Activated naive CD4-positive, alpha-beta T cell treated with anti-CD3 and anti-CD28 coated beads for 36 hours (primary cell): ENCODE measurements at regions not wholly inside any gene's neighbourhood (a gene's known extent, or its start where the extent isn't known, plus 50 kb on each side); places are given as distances from the start of the nearest gene placed in this dataset.

ENCODE experiments used
- CTCF ChIA-PET: fragments of 350-600 bp; sonication (Branson Sonifier 250); formaldehyde crosslinking; loops from one replicate; lab custom pipeline; 2021; ENCODE audit warnings: antibody characterized with exemption; lab: Charles Lee
- DNase-seq: peaks from one replicate; pipeline ENCODE4 v3.0.0-alpha.2; 2020
- H3K27ac Mint-ChIP-seq: one replicate; pipeline ENCODE4 v1.8.0; 2021; ENCODE audit warnings: mild to moderate bottlenecking, mixed read lengths
- H3K27me3 Mint-ChIP-seq: one replicate; pipeline ENCODE4 v1.8.0; 2021; ENCODE audit warnings: low read depth, mixed read lengths
- H3K36me3 Mint-ChIP-seq: one replicate; pipeline ENCODE4 v1.8.0; 2021; ENCODE audit warnings: low read depth, mixed read lengths
- H3K4me1 Mint-ChIP-seq: one replicate; pipeline ENCODE4 v1.8.0; 2021; ENCODE audit warnings: low read depth, mixed read lengths
- H3K4me3 Mint-ChIP-seq: one replicate; pipeline ENCODE4 v1.8.0; 2021; ENCODE audit warnings: mild to moderate bottlenecking, moderate library complexity, mixed read lengths
- H3K9me3 Mint-ChIP-seq: one replicate; pipeline ENCODE4 v1.8.0; 2021; ENCODE audit warnings: mixed read lengths
- intact Hi-C: fragments of 100-400 bp; cut with micrococcal nuclease; formaldehyde crosslinking; loops from one replicate; pipeline ENCODE4 v1.15.1; 2023

- H3K27ac Mint-ChIP-seq: no peak overlapping the region
- no peak for DNase-seq
- CTCF ChIA-PET: interaction anchor here (1.5 kb wide), 1 partner anchor 9 kb away, joined by 5 read pairs; no protein-coding TSS in a partner anchor
- H3K27me3 Mint-ChIP-seq: no peaks in the 10 kb centered on the region
- H3K4me1 Mint-ChIP-seq: peaks cover under 1% of the 10 kb centered on the region
- no peak overlapping the region for H3K4me3 Mint-ChIP-seq
- H3K36me3 Mint-ChIP-seq: no peaks in the 10 kb centered on the region
- H3K9me3 Mint-ChIP-seq: no peaks in the 10 kb centered on the region
- intact Hi-C loops: no loop called here
Observed at GRCh38 chr2:147091448-147091847, 753.4 kb upstream of the ACVR2A start.

DNA sequence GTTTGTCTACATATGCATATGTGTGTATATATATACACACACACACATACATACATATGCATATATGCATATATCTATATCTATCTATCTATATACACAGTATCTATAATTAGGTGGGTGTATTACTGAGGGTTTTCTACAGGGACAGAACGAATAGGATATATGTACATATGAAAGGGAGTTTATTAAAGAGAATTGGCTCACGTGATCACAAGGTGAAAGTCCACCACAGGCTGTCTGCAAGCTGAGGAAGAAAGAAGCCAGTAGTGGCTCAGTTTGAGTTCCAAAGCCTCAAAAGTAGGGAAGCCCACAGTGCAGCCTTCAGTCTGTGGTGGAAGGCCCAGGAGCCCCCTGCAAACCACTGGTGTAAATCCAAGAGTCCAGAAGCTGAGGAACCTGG is 756.0 kb upstream of the ACVR2A start:
- peaks cover 3% of the 10 kb centered on the region for H3K27me3 Mint-ChIP-seq
- no peak overlapping the region for H3K4me3 Mint-ChIP-seq
- intact Hi-C loops: loop anchor here (10.0 kb wide), 2 partner anchors 436 to 546 kb away; no protein-coding TSS in a partner anchor
- H3K36me3 Mint-ChIP-seq: no peaks in the 10 kb centered on the region
- CTCF ChIA-PET: interaction anchor here (0.6 kb wide), 1 partner anchor 461 kb away, joined by 3 read pairs; no protein-coding TSS in a partner anchor
- H3K4me1 Mint-ChIP-seq: no peaks in the 10 kb centered on the region
- no peak overlapping the region for H3K27ac Mint-ChIP-seq
- no peaks in the 10 kb centered on the region for H3K9me3 Mint-ChIP-seq
- no peak for DNase-seq

DNA sequence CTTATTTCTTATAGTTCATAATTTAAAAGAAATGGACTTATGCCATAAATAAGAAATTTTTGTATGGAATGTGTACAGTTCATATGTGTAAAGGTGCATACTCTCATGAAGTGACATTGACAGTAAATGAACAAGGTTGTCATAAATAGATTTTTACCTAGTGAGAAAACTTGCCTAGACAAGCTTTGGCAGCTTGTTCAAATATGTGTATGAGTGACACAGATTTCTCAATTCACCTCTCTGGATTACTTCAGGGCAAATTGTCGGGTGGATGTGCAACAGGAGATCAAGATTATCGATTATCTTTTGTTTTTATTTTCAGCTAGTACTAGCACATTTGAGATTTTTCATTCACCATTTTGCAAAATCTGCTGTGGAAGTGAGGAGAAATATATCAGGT is 758.1 kb upstream of the ACVR2A start:
- Mint-ChIP-seq H3K4me1 (peaks cover 3% of the 10 kb centered on the region), H3K4me3 (no peak overlapping the region), H3K27me3 (peaks cover 3% of the 10 kb centered on the region), H3K27ac (no peak overlapping the region), H3K36me3 (no peaks in the 10 kb centered on the region), H3K9me3 (no peaks in the 10 kb centered on the region)
- no peak for DNase-seq
- CTCF ChIA-PET: interaction anchor here (0.9 kb wide), 1 partner anchor 245 kb away, joined by 3 read pairs; no protein-coding TSS in a partner anchor
- intact Hi-C loops: loop anchor here (10.0 kb wide), 2 partner anchors 438 to 548 kb away; no protein-coding TSS in a partner anchor

GRCh38 chr2:147083664-147084063 is 761.2 kb upstream of the ACVR2A start:
- CTCF ChIA-PET: interaction anchor here (0.7 to 2.5 kb wide), 6 partner anchors 8 to 829 kb away, joined by 3 to 9 read pairs (median 5); no protein-coding TSS in a partner anchor
- no peak overlapping the region for H3K27ac Mint-ChIP-seq

GRCh38 chr2:147082850-147083522 is 761.8 kb upstream of the ACVR2A start:
- no peaks in the 10 kb centered on the region for H3K36me3 Mint-ChIP-seq
- H3K4me1 Mint-ChIP-seq: peaks cover 3% of the 10 kb centered on the region
- intact Hi-C loops: loop anchor here (1.0 to 10.0 kb wide), 6 partner anchors 38 to 828 kb away; no protein-coding TSS in a partner anchor
- no peak overlapping the region for H3K4me3 Mint-ChIP-seq
- DNase-seq: peak; percentile 74
- peaks cover 9% of the 10 kb centered on the region for H3K27me3 Mint-ChIP-seq
- H3K9me3 Mint-ChIP-seq: no peaks in the 10 kb centered on the region
- CTCF ChIA-PET: interaction anchor here (0.7 to 2.5 kb wide), 18 partner anchors 9 to 829 kb away, joined by 3 to 19 read pairs (median 3); no protein-coding TSS in a partner anchor
- H3K27ac Mint-ChIP-seq: no peak overlapping the region

More at GRCh38 chr2:147083664-147084063, 761.2 kb upstream of the ACVR2A start:
- H3K4me3 Mint-ChIP-seq: no peak overlapping the region
- no peaks in the 10 kb centered on the region for H3K9me3 Mint-ChIP-seq
- H3K4me1 Mint-ChIP-seq: peaks cover 3% of the 10 kb centered on the region
- intact Hi-C loops: loop anchor here (1.0 to 10.0 kb wide), 6 partner anchors 39 to 828 kb away; no protein-coding TSS in a partner anchor
- no peak for DNase-seq
- peaks cover 6% of the 10 kb centered on the region for H3K27me3 Mint-ChIP-seq
- H3K36me3 Mint-ChIP-seq: no peaks in the 10 kb centered on the region

DNA sequence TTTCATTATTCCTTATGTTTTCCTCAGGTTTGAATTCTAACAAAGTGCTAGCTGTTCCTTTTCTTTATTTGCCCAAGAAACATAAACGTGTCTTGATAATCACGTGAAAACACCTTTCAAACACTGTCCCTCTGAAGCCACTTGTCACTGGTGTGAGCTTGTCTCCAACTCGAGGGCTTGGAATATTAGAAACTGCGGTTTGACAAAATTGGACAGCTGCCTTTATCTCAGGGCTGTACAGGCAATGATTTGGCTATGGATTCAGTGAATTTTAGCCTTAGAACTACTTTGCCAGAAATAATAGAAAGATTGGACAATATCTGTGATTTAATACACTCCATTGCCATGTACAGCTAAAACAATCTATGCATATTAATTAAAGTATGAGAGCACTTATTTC is 763.0 kb upstream of the ACVR2A start:
- CTCF ChIA-PET: interaction anchor here (0.5 to 2.5 kb wide), 11 partner anchors 9 to 830 kb away, joined by 3 to 19 read pairs (median 3); no protein-coding TSS in a partner anchor
- intact Hi-C loops: loop anchor here (2.0 to 10.0 kb wide), 4 partner anchors 37 to 553 kb away; no protein-coding TSS in a partner anchor

GRCh38 chr2:147076634-147077033 is 768.2 kb upstream of the ACVR2A start:
- CTCF ChIA-PET: no interaction called here

More for the DNA sequence above, 763.0 kb upstream of the ACVR2A start:
- Mint-ChIP-seq H3K4me3 (no peak overlapping the region), H3K9me3 (no peaks in the 10 kb centered on the region), H3K27me3 (peaks cover 12% of the 10 kb centered on the region), H3K36me3 (no peaks in the 10 kb centered on the region), H3K27ac (no peak overlapping the region), H3K4me1 (peaks cover 3% of the 10 kb centered on the region)
- no peak for DNase-seq

DNA sequence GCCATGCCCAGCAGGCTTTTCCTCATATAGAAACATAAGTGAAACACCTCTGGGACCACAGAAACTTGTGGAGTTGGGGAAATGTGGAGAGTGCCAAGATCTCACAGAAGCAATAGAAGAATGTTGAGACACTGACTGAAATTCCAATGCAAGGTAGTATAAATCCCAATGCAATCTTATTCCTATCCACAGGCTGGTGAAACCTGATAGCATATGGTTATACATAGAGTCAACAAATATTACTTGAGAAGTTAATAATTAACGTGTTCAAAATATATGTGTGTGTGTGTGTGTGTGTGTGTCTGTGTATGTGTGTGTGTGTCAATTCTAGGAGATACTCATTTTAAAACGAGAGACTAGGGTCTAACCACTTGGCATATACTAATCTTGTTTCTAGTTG is 776.8 kb upstream of the ACVR2A start:
- no peak overlapping the region for H3K27ac Mint-ChIP-seq

More at GRCh38 chr2:147076634-147077033, 768.2 kb upstream of the ACVR2A start:
- Mint-ChIP-seq H3K4me3 (no peak overlapping the region), H3K27me3 (peaks cover 14% of the 10 kb centered on the region), H3K36me3 (no peaks in the 10 kb centered on the region), H3K4me1 (no peaks in the 10 kb centered on the region), H3K27ac (no peak overlapping the region), H3K9me3 (no peaks in the 10 kb centered on the region)
- intact Hi-C loops: no loop called here
- no peak for DNase-seq

DNA sequence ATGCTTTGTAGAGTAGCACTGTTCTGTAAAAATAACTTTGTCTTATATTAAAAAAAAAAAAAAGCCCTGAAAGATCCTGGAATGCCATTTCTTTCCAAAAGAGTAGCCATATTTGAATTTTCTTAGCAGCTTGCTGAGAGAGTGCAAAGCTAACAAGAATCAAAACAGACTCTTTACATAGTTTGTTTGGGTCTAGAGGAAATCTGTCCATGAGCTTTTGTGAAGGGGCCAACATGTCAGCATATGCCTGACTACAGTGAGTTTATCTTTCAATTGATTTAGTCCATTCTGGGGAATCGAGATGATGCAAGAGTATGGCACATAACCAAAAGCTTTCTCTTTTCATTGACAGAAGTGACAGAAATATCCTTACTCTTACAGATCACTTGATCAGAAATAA is 777.7 kb upstream of the ACVR2A start:
- peaks cover 5% of the 10 kb centered on the region for H3K9me3 Mint-ChIP-seq
- CTCF ChIA-PET: no interaction called here
- H3K36me3 Mint-ChIP-seq: no peaks in the 10 kb centered on the region
- H3K4me3 Mint-ChIP-seq: no peak overlapping the region
- DNase-seq: no peak
- H3K27me3 Mint-ChIP-seq: peaks cover 17% of the 10 kb centered on the region
- no peak overlapping the region for H3K27ac Mint-ChIP-seq
- intact Hi-C loops: no loop called here
- H3K4me1 Mint-ChIP-seq: peaks cover 5% of the 10 kb centered on the region

More for the DNA sequence above, 776.8 kb upstream of the ACVR2A start:
- H3K4me1 Mint-ChIP-seq: peaks cover 5% of the 10 kb centered on the region
- H3K27me3 Mint-ChIP-seq: peaks cover 16% of the 10 kb centered on the region
- H3K9me3 Mint-ChIP-seq: peaks cover 5% of the 10 kb centered on the region
- H3K4me3 Mint-ChIP-seq: no peak overlapping the region
- no peak for DNase-seq
- CTCF ChIA-PET: no interaction called here
- intact Hi-C loops: no loop called here
- H3K36me3 Mint-ChIP-seq: no peaks in the 10 kb centered on the region

DNA sequence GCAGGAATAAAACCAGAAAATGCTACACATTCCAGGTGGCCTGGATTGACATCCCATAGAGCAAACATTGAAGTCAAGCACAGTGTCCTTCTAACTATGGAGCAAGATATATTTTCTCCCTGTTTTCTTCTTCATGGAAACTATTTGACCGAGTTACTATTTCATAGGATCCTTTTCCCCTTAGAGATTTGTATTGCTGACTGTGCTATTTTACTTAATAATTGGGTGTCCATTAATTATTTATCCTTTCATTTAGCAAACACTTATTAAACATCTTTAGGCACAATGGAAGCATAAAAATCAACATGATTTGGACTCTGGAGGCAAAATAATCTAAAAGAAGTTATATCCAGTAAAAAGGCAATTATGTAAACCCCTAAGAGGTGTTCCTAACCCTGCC is 782.8 kb upstream of the ACVR2A start:
- CTCF ChIA-PET: no interaction called here
- intact Hi-C loops: no loop called here
- no peaks in the 10 kb centered on the region for H3K36me3 Mint-ChIP-seq
- no peak overlapping the region for H3K27ac Mint-ChIP-seq
- H3K9me3 Mint-ChIP-seq: peaks cover 5% of the 10 kb centered on the region
- H3K27me3 Mint-ChIP-seq: peaks cover 13% of the 10 kb centered on the region
- H3K4me3 Mint-ChIP-seq: no peak overlapping the region
- no peaks in the 10 kb centered on the region for H3K4me1 Mint-ChIP-seq
- DNase-seq: no peak

DNA sequence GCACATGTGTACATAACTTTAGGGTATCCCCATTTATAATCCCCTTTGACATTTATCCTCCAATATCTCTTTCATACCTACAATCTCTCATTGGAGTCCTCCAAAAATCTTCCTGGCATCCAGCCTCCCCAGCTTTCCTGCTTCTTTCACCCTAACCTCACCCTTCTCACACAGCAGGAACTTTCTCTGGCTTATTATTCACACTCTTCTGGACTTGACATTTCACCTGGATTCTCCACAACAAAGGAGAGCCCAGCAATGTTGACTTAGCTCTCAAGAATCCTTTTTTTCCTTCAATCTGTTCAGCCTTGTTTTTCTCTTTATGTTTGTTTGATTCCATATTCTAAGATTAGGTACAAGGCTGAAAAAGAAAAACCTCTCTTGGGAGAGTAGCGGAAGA is 783.6 kb upstream of the ACVR2A start:
- intact Hi-C loops: no loop called here
- Mint-ChIP-seq H3K4me3 (no peak overlapping the region), H3K9me3 (peaks cover 5% of the 10 kb centered on the region), H3K27me3 (peaks cover 13% of the 10 kb centered on the region), H3K36me3 (no peaks in the 10 kb centered on the region), H3K4me1 (no peaks in the 10 kb centered on the region), H3K27ac (no peak overlapping the region)
- CTCF ChIA-PET: interaction anchor here (1.6 kb wide), 1 partner anchor 16 kb away, joined by 7 read pairs; no protein-coding TSS in a partner anchor
- no peak for DNase-seq

DNA sequence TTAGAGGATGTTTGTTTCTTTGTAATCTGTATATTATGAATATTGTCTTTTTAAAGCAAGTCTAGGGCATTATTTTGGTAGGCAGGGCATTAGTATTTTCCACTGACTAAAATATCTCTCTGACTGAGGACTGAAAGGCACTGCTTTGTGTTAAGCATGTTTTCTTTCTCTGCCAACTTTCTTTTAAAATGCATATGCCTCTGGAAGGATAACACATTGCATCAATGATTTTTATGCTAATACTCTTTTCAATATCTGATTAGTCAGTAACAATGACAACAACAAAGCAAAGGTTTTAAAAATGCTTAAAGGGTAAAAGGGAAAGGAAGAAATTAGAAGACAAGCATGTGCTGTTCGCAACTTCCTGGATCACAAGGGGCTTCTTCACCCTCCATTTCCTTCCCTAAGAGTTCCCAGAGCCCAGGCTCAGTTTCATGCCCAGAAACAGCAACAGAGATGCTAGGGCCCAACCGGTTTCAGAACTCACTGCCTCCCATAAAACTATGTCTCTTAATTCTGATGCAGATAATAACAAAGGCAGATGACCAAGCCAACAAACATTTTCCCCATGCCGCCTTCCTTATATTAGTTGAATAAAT is 786.8 kb upstream of the ACVR2A start:
- Mint-ChIP-seq H3K27ac (no peak overlapping the region), H3K4me3 (no peak overlapping the region), H3K27me3 (peaks cover 13% of the 10 kb centered on the region), H3K36me3 (no peaks in the 10 kb centered on the region), H3K9me3 (no peaks in the 10 kb centered on the region), H3K4me1 (no peaks in the 10 kb centered on the region)
- CTCF ChIA-PET: no interaction called here
- DNase-seq: no peak
- intact Hi-C loops: no loop called here
